ENCODE measurements at regions not wholly inside any gene's neighbourhood (a gene's known extent, or its start where the extent isn't known, plus 50 kb on each side); places are given as distances from the start of the nearest gene placed in this dataset.

- Histone ChIP-seq H3K4me3 (ENCODE audit: low read length) (no peak overlapping the region), H3K27me3 (ENCODE audit: control insufficient read depth in 2 of 2, insufficient read depth in 2 of 2, low read length in 2 of 2) (no peaks in the 10 kb centered on the region), H3K9me3 (ENCODE audit: control insufficient read depth in 2 of 3, low read length in 3 of 3) (no peaks in the 10 kb centered on the region), H3K27ac (ENCODE audit: low read depth, low read length) (no peak overlapping the region), H3K36me3 (ENCODE audit: control insufficient read depth in 2 of 3, insufficient read depth in 3 of 3, low read length in 3 of 3) (no peaks in the 10 kb centered on the region), H3K4me1 (ENCODE audit: control insufficient read depth in 2 of 2, insufficient read depth in 2 of 2, low read length in 2 of 2) (no peaks in the 10 kb centered on the region)
- peaks cover 1 to 17% (median 7%) of the 10 kb centered on the region in 11 donors for H3K9me3 Mint-ChIP-seq
- no peaks in the 10 kb centered on the region for H3K4me1 Mint-ChIP-seq
- intact Hi-C loops (cut with micrococcal nuclease): no loop called here
- ChIA-PET POLR2A (no interaction called here), CTCF (interaction anchor here (0.9 kb wide), 1 partner anchor 12 kb away, joined by 4 read pairs; no protein-coding TSS in a partner anchor)
- H3K27me3 Mint-ChIP-seq: peaks cover 0 to 2% (median 0%) of the 10 kb centered on the region in 5 donors
- no peak overlapping the region for H3K4me3 Mint-ChIP-seq
- H3K36me3 Mint-ChIP-seq: peaks cover 0 to 7% (median 4%) of the 10 kb centered on the region in 5 donors
- H3K27ac Mint-ChIP-seq: no peak overlapping the region
- DNase-seq: no peak
- no peak for ATAC-seq
These were observed 127.3 kb upstream of the NYAP2 start for GRCh38 chr2:225272173-225272572.

GRCh38 chr2:225270861-225271260, 128.6 kb upstream of the NYAP2 start:
- Mint-ChIP-seq H3K4me1 (no peaks in the 10 kb centered on the region), H3K9me3 (peaks cover 0 to 10% (median 3%) of the 10 kb centered on the region in 11 donors), H3K36me3 (peaks cover 0 to 4% (median 0%) of the 10 kb centered on the region in 5 donors), H3K27ac (no peak overlapping the region), H3K4me3 (no peak overlapping the region), H3K27me3 (peaks cover 0 to 2% (median 0%) of the 10 kb centered on the region in 5 donors)
- peak in 2 of 9 donors; percentile 2 to 16 for DNase-seq
- H3K4me3 ChIP-seq (ENCODE audit: low read length): no peak overlapping the region
- H3K36me3 ChIP-seq (ENCODE audit: control insufficient read depth in 2 of 3, insufficient read depth in 3 of 3, low read length in 3 of 3): no peaks in the 10 kb centered on the region
- H3K27ac ChIP-seq (ENCODE audit: low read depth, low read length): no peak overlapping the region
- intact Hi-C loops (cut with micrococcal nuclease): no loop called here
- H3K27me3 ChIP-seq (ENCODE audit: control insufficient read depth in 2 of 2, insufficient read depth in 2 of 2, low read length in 2 of 2): no peaks in the 10 kb centered on the region
- no peaks in the 10 kb centered on the region for H3K4me1 ChIP-seq (ENCODE audit: control insufficient read depth in 2 of 2, insufficient read depth in 2 of 2, low read length in 2 of 2)
- no peaks in the 10 kb centered on the region for H3K9me3 ChIP-seq (ENCODE audit: control insufficient read depth in 2 of 3, low read length in 3 of 3)
- ChIA-PET CTCF (no interaction called here), POLR2A (no interaction called here)
- ATAC-seq: peak; percentile 58

- DNase-seq: no peak
- H3K9me3 ChIP-seq (ENCODE audit: control insufficient read depth in 2 of 3, low read length in 3 of 3): no peaks in the 10 kb centered on the region
- H3K27ac Mint-ChIP-seq: no peak overlapping the region
- intact Hi-C loops (cut with micrococcal nuclease): no loop called here
- ChIA-PET POLR2A (no interaction called here), CTCF (no interaction called here)
- H3K36me3 ChIP-seq (ENCODE audit: control insufficient read depth in 2 of 3, insufficient read depth in 3 of 3, low read length in 3 of 3): no peaks in the 10 kb centered on the region
- H3K4me3 Mint-ChIP-seq: no peak overlapping the region
- H3K27me3 ChIP-seq (ENCODE audit: control insufficient read depth in 2 of 2, insufficient read depth in 2 of 2, low read length in 2 of 2): no peaks in the 10 kb centered on the region
- no peak overlapping the region for H3K27ac ChIP-seq (ENCODE audit: low read depth, low read length)
- H3K27me3 Mint-ChIP-seq: peaks cover 0 to 2% (median 0%) of the 10 kb centered on the region in 5 donors
- no peaks in the 10 kb centered on the region for H3K4me1 Mint-ChIP-seq
- H3K4me3 ChIP-seq (ENCODE audit: low read length): no peak overlapping the region
- no peak for ATAC-seq
- no peaks in the 10 kb centered on the region for H3K4me1 ChIP-seq (ENCODE audit: control insufficient read depth in 2 of 2, insufficient read depth in 2 of 2, low read length in 2 of 2)
- H3K36me3 Mint-ChIP-seq: peaks cover 0 to 3% (median 0%) of the 10 kb centered on the region in 5 donors
- peaks cover 0 to 8% (median 3%) of the 10 kb centered on the region in 11 donors for H3K9me3 Mint-ChIP-seq
These were observed 129.5 kb upstream of the NYAP2 start for GRCh38 chr2:225270053-225270452.

- Histone ChIP-seq H3K27ac (ENCODE audit: low read depth, low read length) (no peak overlapping the region), H3K36me3 (ENCODE audit: control insufficient read depth in 2 of 3, insufficient read depth in 3 of 3, low read length in 3 of 3) (no peaks in the 10 kb centered on the region), H3K9me3 (ENCODE audit: control insufficient read depth in 2 of 3, low read length in 3 of 3) (no peaks in the 10 kb centered on the region), H3K27me3 (ENCODE audit: control insufficient read depth in 2 of 2, insufficient read depth in 2 of 2, low read length in 2 of 2) (no peaks in the 10 kb centered on the region), H3K4me1 (ENCODE audit: control insufficient read depth in 2 of 2, insufficient read depth in 2 of 2, low read length in 2 of 2) (no peaks in the 10 kb centered on the region), H3K4me3 (ENCODE audit: low read length) (no peak overlapping the region)
- DNase-seq: no peak
- H3K36me3 Mint-ChIP-seq: peaks cover 0 to 11% (median 6%) of the 10 kb centered on the region in 5 donors
- POLR2A ChIA-PET: no interaction called here
- H3K4me1 Mint-ChIP-seq: no peaks in the 10 kb centered on the region
- no peak for ATAC-seq
- H3K27me3 Mint-ChIP-seq: peaks cover 0 to 12% (median 7%) of the 10 kb centered on the region in 5 donors
- CTCF ChIA-PET: no interaction called here
- H3K9me3 Mint-ChIP-seq: peaks cover under 1 to 18% (median 9%) of the 10 kb centered on the region in 11 donors
- H3K4me3 Mint-ChIP-seq: no peak overlapping the region
- intact Hi-C loops (cut with micrococcal nuclease): no loop called here
- H3K27ac Mint-ChIP-seq: no peak overlapping the region
These were observed 145.1 kb upstream of the NYAP2 start for GRCh38 chr2:225254363-225254762.

GRCh38 chr2:225244933-225245332, 154.6 kb upstream of the NYAP2 start:
- ATAC-seq: no peak
- H3K27me3 Mint-ChIP-seq: peaks cover 0 to 14% (median 6%) of the 10 kb centered on the region in 5 donors
- POLR2A ChIA-PET: no interaction called here
- Histone ChIP-seq H3K9me3 (ENCODE audit: control insufficient read depth in 2 of 3, low read length in 3 of 3) (no peaks in the 10 kb centered on the region), H3K27me3 (ENCODE audit: control insufficient read depth in 2 of 2, insufficient read depth in 2 of 2, low read length in 2 of 2) (no peaks in the 10 kb centered on the region), H3K27ac (ENCODE audit: low read depth, low read length) (no peak overlapping the region), H3K4me1 (ENCODE audit: control insufficient read depth in 2 of 2, insufficient read depth in 2 of 2, low read length in 2 of 2) (no peaks in the 10 kb centered on the region), H3K4me3 (ENCODE audit: low read length) (no peak overlapping the region), H3K36me3 (ENCODE audit: control insufficient read depth in 2 of 3, insufficient read depth in 3 of 3, low read length in 3 of 3) (no peaks in the 10 kb centered on the region)
- intact Hi-C loops (cut with micrococcal nuclease): no loop called here
- H3K9me3 Mint-ChIP-seq: peaks cover 0 to 1% (median 0%) of the 10 kb centered on the region in 11 donors
- no peak for DNase-seq
- H3K27ac Mint-ChIP-seq: no peak overlapping the region
- no peak overlapping the region for H3K4me3 Mint-ChIP-seq
- CTCF ChIA-PET: no interaction called here
- peaks cover 0 to 4% (median 0%) of the 10 kb centered on the region in 7 donors for H3K4me1 Mint-ChIP-seq
- peaks cover 0 to 4% (median 0%) of the 10 kb centered on the region in 5 donors for H3K36me3 Mint-ChIP-seq

GRCh38 chr2:225236769-225237323, 162.7 kb upstream of the NYAP2 start:
- DNase-seq: no peak
- Mint-ChIP-seq H3K4me1 (peaks cover 0 to 3% (median 0%) of the 10 kb centered on the region in 7 donors), H3K36me3 (peaks cover 0 to 5% (median 0%) of the 10 kb centered on the region in 5 donors), H3K27ac (no peak overlapping the region), H3K9me3 (peaks cover 0 to 15% (median 6%) of the 10 kb centered on the region in 11 donors), H3K4me3 (no peak overlapping the region), H3K27me3 (peaks cover 0 to 13% (median 3%) of the 10 kb centered on the region in 5 donors)
- Histone ChIP-seq H3K27me3 (ENCODE audit: control insufficient read depth in 2 of 2, insufficient read depth in 2 of 2, low read length in 2 of 2) (no peaks in the 10 kb centered on the region), H3K27ac (ENCODE audit: low read depth, low read length) (no peak overlapping the region), H3K4me3 (ENCODE audit: low read length) (no peak overlapping the region), H3K36me3 (ENCODE audit: control insufficient read depth in 2 of 3, insufficient read depth in 3 of 3, low read length in 3 of 3) (no peaks in the 10 kb centered on the region), H3K4me1 (ENCODE audit: control insufficient read depth in 2 of 2, insufficient read depth in 2 of 2, low read length in 2 of 2) (no peaks in the 10 kb centered on the region), H3K9me3 (ENCODE audit: control insufficient read depth in 2 of 3, low read length in 3 of 3) (no peaks in the 10 kb centered on the region)
- POLR2A ChIA-PET: no interaction called here
- no peak for ATAC-seq
- intact Hi-C loops (cut with micrococcal nuclease): no loop called here
- CTCF ChIA-PET: no interaction called here

- no peaks in the 10 kb centered on the region for H3K9me3 ChIP-seq (ENCODE audit: control insufficient read depth in 2 of 3, low read length in 3 of 3)
- intact Hi-C loops (cut with micrococcal nuclease): no loop called here
- no peaks in the 10 kb centered on the region for H3K27me3 ChIP-seq (ENCODE audit: control insufficient read depth in 2 of 2, insufficient read depth in 2 of 2, low read length in 2 of 2)
- H3K4me1 ChIP-seq (ENCODE audit: control insufficient read depth in 2 of 2, insufficient read depth in 2 of 2, low read length in 2 of 2): no peaks in the 10 kb centered on the region
- Mint-ChIP-seq H3K4me3 (no peak overlapping the region), H3K36me3 (peaks cover 0 to 5% (median 0%) of the 10 kb centered on the region in 5 donors), H3K9me3 (peaks cover 0 to 10% (median 3%) of the 10 kb centered on the region in 11 donors), H3K4me1 (peaks cover 0 to 3% (median 0%) of the 10 kb centered on the region in 7 donors), H3K27me3 (peaks cover 0 to 13% (median 0%) of the 10 kb centered on the region in 5 donors), H3K27ac (no peak overlapping the region)
- CTCF ChIA-PET: no interaction called here
- POLR2A ChIA-PET: no interaction called here
- no peak for ATAC-seq
- no peaks in the 10 kb centered on the region for H3K36me3 ChIP-seq (ENCODE audit: control insufficient read depth in 2 of 3, insufficient read depth in 3 of 3, low read length in 3 of 3)
- H3K4me3 ChIP-seq (ENCODE audit: low read length): no peak overlapping the region
- no peak for DNase-seq
- H3K27ac ChIP-seq (ENCODE audit: low read depth, low read length): no peak overlapping the region
These were observed 166.3 kb upstream of the NYAP2 start for GRCh38 chr2:225233234-225233633.

Data from naive thymus-derived CD4-positive, alpha-beta T cell (primary cell).